ENCODE measurements at regions not wholly inside any gene's neighbourhood (a gene's known extent, or its start where the extent isn't known, plus 50 kb on each side); places are given as distances from the start of the nearest gene placed in this dataset.

DNA sequence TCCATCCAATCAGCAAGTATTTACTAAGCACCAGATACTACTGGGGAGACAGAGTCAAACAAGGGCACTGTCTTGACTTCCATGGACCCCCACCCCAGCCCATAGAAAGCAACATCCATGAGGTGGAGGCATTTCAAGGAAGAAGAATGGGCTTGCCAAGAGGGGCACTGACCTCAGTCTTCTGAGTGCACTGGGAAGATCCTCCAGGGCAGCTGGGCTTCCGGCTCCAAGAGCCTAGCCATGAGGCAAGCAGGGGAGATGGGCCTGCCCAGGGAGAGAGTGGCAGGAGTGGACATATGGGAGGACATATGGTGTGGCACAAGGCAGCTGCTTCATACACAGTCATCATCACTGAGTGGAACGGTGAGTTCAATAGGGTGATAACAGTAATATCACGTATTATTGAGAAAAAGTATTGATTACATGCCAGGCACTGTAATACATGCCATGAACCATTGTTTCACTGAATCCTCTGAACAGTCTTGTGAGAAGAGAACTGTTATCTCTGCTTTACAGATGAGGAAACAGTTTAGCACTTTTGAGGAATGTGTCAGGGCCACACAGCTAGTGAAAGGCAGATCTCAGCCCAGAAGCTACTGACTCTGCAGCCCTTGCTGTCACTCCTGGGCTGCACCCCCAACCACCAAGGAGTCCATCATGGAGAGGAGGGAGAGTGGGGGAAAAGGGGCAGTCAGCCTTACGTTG, 331.7 kb upstream of the ZMIZ1 start:
- TF ChIP-seq CTCF (IDR thresholded peaks at IDR 0.05) (no peak), POLR2A (IDR thresholded peaks at IDR 0.05) (no peak)
